DMS153 (cell line): ENCODE measurements at regions not wholly inside any gene's neighbourhood (a gene's known extent, or its start where the extent isn't known, plus 50 kb on each side); places are given as distances from the start of the nearest gene placed in this dataset.

Experiments used
- DNase-seq: peaks from one replicate; lab custom pipeline; 2025; lab: John Stamatoyannopoulos, UW

- no peak for DNase-seq
These were observed 88.7 kb upstream of the CD93 start for GRCh38 chr20:23174821-23175220.

DNA sequence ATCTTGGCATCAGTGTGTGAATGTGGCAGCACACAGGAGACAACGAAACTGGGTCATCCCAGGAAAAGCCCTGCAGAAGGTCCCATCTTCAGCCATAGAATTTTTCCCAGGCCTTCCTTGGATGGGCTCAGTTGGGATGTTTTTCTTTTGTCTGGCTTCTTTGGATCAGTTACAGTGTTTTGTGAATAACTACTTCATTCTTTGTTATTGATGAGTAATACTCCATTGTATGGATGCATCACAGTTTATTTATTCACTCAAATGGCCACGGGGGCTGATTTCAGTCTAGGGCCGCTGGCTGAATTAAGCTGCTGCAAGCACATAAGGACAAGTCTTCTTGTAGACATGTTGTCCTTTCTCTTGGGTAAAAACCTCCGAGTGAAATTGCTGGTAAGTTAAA is 81.3 kb upstream of the CD93 start:
- no peak for DNase-seq

- DNase-seq = no peak
These were observed 80.4 kb upstream of the CD93 start for GRCh38 chr20:23166563-23166962.

DNA sequence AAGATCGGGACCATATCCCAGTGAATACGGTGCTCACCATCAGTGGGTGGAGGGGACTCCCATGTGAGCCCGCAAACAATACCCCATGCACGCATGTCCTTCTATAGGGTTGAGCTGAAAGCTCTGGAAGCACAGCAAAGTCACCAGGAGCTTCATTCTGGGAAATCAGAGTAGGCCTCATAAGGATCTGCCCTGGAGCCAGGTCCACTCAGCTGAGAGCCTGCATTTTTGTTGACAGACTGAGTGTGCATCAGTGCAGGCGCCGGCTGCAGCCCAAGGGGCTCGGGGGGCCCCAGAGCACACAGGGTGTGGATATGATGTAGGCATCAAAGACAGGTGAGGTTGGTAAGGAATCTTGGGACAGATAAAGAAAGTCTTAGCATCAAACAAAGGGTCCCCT is 79.8 kb upstream of the CD93 start:
- no peak for DNase-seq

DNA sequence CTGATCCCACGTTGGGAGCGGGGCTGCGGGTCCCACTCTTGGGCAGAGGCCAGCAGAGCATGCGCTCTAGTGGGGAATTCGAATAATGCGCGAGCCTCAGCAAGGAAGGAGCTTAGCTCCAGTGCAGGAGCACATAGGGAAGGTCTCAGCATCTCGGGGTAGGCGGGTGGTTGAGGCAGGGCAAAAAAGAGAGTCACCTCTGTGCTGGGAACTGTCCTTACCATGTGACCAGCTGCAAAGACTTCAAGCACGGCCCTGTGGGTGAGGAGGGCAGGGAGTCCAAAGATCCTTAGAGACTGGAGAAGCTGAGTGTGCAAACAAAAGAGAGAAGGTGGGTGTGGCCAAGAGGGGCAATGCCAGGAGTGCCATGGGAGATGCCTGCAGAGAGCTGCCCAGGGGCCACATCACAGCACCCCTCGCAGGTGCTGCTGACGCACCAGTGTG is 79.2 kb upstream of the CD93 start:
- DNase-seq = no peak

- DNase-seq = no peak
These were observed 78.1 kb upstream of the CD93 start for GRCh38 chr20:23164176-23164601.

DNA sequence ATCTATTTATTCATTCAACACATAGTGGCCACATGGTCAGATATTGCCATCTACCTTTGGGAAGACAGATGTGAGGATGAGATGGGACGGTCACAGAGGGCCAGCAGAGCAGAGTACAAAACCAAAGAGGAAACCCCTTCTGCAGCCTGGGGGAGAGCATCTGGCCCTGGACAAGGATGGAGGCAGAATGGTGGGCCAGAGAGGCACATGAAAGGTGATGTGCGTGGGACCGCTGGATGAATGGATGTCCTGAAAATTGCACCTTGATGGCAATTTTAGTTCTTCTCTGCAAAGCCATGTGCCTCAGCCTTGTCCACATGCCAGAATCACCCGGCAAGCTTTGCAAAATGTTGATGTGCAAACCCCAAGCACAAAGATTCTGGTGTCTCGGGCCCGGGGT is 77.4 kb upstream of the CD93 start:
- no peak for DNase-seq

DNA sequence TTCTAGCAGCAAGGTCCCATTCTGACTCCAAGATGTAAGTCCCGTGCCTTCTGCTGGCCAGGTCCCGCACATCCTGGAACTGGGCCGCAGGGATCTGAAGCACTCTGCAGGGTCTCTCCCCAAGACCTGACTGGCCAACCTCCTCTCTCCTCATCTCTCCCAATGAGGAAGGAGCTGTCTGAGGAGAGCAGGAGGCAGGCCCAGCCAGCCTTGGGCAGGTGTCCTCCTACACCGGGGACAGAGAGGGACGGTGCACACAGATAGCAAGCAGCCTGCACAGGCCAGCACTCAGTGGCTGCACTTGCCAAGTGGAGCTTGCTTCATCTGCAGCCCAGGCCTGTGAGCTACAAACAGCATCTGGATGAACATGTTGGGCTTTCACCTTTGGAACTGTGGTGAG is 76.8 kb upstream of the CD93 start:
- no peak for DNase-seq

DNA sequence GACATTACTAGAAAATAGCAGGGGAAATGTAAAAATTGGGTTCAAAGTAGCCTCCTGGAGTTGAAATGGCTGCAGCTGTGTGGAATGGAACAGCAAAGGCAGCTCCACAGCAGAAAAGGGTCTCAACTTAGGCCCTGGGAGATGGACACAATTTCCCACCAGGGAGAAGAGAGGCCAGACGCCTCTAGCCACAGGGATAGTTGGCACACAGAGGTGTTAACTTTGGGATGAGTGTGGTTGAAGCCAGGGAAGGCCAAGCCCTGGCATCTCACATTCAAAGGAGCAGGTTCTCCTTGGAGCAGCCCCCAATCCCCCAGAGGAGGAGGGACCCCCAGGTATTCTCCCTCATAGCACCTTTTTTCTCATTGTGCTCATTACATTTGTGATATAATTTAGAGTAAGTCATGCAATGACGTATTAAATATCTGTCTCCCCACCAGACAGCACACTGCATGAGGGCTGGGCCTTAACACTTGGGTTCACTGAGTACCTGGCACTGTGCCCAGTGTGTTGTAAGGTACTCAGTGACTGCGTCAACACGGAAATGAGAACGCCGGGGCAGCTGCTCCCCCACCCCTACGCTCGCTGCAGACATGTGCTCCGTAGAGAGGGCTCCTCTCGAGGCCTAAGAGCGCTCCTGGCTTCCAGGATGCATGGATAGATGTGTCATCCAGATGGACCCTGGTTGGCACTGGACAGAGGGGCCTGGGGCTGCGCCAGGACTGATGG is 76.0 kb upstream of the CD93 start:
- DNase-seq = peak; percentile 97

GRCh38 chr20:23161244-23161891 is 75.2 kb upstream of the CD93 start:
- DNase-seq = no peak

GRCh38 chr20:23160536-23161243 is 74.6 kb upstream of the CD93 start:
- no peak for DNase-seq

- no peak for DNase-seq
These were observed 73.8 kb upstream of the CD93 start for GRCh38 chr20:23159947-23160318.

- no peak for DNase-seq
These were observed 73.3 kb upstream of the CD93 start for GRCh38 chr20:23159256-23159946.

- no peak for DNase-seq
These were observed 71.6 kb upstream of the CD93 start for GRCh38 chr20:23157734-23158133.

DNA sequence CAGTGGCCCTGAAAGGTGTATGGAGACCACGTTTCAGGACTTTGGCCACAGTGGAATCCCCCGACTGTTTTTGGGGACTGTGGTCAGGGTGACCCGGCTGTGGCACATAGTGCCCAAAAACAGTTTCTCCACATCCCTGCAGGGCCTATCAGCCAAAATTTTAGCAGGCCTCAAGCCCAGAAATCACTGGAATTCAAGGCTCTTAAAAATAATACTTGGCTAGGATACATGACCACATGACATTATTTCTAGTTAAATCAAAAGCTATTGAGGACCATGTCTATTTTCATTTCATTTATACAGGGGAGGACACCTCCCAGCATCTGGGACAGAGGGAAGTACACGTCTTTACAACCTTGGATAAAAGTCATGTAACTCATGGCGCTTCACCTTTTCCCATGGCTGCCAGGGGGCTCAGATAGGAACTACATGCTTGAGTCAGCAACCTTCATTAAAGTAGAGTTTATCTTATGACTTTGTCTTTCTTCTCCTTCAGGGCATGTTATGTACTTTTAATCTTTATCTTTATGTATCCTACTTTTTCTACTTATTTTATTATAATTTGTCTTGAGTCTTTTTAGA is 70.8 kb upstream of the CD93 start:
- no peak for DNase-seq

GRCh38 chr20:23156170-23156841 is 70.2 kb upstream of the CD93 start:
- DNase-seq = no peak

DNA sequence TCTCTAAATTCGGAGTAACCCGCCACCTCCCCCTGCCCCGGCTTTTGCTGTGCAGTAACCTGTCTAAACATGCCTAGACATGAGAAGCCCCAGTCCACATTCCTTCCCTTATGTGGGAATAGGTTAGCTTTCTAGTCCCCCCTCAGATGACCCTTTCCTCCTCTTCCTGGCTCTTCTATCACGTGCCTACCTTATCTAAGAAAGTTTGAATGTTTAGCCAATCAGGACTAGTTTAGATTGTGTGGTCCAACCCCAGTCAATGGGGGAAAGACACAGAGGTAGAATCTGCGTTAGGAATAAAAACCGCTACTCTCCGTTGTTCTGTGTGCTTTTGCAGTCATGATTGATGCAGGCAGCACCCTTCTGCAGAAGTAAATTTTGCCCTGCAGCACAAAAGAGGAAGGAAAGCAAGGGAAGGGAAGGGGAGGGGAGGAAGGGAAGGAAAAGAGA is 69.0 kb upstream of the CD93 start:
- DNase-seq = no peak

DNA sequence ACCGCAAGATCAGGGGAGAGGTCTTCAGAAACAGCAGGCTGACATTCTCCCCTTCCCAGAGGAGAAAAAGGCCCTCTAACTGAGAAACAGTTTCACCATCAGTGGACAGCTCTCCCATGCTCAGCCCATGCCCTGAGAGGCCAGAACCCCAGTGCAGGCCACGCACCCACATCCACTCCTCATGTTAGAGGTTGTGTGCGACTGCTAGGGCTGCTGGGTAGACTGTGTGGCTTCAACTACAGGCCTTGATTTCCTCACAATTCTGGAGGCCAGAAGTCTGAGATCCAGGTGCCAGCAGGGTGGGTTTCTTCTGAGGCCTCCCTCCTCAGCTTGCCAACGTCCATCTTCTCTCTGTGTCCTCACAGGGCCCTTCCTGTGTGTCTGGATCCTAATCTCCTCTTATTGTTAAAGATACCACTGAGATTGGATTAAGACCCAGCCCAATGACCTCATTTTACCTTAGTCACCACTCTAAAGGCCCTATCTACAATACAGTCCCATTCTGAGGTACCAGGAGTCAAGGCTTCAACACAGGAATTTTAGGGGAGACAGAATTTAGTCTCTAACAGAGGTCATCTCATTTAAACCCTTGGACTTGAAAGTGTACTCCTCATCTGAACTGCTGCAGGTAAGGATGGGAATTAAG is 67.7 kb upstream of the CD93 start:
- DNase-seq = no peak

- no peak for DNase-seq
These were observed 66.8 kb upstream of the CD93 start for GRCh38 chr20:23152902-23153301.

GRCh38 chr20:23152308-23152892 is 66.3 kb upstream of the CD93 start:
- DNase-seq = no peak

DNA sequence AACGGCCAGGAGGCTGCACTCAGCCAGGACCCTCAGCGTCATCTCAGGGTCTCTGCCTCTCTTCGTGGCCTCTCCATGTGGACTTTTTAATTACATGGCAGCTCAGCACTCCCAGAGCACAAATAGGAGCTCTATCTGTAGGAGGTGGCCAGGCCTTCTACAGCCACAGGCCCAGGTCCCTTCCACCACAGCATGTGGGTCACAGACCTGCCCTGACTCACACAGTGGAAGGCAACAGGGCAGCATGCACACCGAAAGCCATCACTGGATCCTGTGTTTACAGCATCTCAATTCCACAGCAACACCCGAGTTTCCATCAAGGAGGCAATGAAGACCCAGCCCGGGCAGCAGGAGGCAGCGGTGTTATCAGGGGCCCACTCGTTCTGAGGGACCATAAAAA is 65.8 kb upstream of the CD93 start:
- DNase-seq = no peak
